ENCODE measurements at regions not wholly inside any gene's neighbourhood (a gene's known extent, or its start where the extent isn't known, plus 50 kb on each side); places are given as distances from the start of the nearest gene placed in this dataset.

DNA sequence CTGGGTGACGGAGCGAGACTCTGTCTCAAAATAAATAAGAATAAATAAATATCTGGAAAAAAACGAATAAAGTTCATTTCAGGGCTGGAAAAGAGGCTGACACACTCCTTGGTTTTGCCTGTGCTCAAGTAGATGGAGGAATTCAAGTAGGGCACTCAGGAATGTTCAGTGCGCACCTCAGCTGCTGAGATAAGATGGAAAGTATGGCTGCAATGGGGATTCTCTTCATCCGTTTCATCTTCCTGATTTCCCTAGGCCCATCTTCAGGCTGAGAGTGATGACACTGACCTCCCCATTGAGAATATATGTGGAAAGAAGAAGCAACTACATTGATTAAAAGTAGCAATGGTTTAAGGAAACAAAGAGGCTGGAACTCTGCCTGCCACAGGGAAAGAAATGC lies 130.5 kb upstream of the ZNF644 start:
- Histone ChIP-seq H3K4me1 (no peaks in the 10 kb centered on the region), H3K27ac (no peak overlapping the region), H3K36me3 (no peaks in the 10 kb centered on the region), H3K4me3 (no peak overlapping the region), H3K27me3 (no peaks in the 10 kb centered on the region), H3K9me3 (no peaks in the 10 kb centered on the region)
- 79 to 82% (median 81%) methylated on average over 5 of the region's 5 CpGs for WGBS, 4 donors
- ATAC-seq (no peak), DNase-seq (no peak)
- no peak for TF ChIP-seq POLR2A (IDR thresholded peaks at IDR 0.05)
- TF ChIP-seq, protein P1, sequence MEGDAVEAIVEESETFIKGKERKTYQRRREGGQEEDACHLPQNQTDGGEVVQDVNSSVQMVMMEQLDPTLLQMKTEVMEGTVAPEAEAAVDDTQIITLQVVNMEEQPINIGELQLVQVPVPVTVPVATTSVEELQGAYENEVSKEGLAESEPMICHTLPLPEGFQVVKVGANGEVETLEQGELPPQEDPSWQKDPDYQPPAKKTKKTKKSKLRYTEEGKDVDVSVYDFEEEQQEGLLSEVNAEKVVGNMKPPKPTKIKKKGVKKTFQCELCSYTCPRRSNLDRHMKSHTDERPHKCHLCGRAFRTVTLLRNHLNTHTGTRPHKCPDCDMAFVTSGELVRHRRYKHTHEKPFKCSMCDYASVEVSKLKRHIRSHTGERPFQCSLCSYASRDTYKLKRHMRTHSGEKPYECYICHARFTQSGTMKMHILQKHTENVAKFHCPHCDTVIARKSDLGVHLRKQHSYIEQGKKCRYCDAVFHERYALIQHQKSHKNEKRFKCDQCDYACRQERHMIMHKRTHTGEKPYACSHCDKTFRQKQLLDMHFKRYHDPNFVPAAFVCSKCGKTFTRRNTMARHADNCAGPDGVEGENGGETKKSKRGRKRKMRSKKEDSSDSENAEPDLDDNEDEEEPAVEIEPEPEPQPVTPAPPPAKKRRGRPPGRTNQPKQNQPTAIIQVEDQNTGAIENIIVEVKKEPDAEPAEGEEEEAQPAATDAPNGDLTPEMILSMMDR (IDR thresholded peaks at IDR 0.05), result no peak
- intact Hi-C loops (cut with DNase I), result loop anchor here in 1 of 10 donors (10.0 kb wide), 1 partner anchor 108 kb away; no protein-coding TSS in a partner anchor

DNA sequence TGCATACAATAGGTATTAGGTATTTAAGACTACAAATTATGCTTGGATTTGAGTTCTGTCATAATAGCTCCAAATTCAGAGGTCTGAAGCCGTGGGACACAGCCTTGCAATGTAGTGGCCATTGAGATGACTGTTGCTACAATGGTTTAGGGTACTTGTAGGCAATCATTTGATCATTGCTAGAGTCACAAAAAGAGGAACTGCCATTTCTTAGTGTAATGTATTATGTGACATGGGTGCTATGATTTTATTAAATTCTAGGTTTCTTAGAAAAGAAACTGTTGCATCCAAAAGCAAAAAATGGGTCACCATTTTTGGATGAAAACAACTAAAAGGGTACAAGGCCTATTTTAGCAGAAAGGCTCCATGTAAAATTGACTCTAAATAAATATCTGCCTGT lies 129.9 kb upstream of the ZNF644 start:
- DNase-seq (no peak), ATAC-seq (no peak)
- no peaks in the 10 kb centered on the region for H3K4me1 ChIP-seq
- no peaks in the 10 kb centered on the region for H3K27me3 ChIP-seq
- TF ChIP-seq POLR2A (IDR thresholded peaks at IDR 0.05), result no peak
- TF ChIP-seq, protein P1 (IDR thresholded peaks at IDR 0.05), result no peak
- no peak overlapping the region for H3K4me3 ChIP-seq
- H3K9me3 ChIP-seq, result no peaks in the 10 kb centered on the region
- no peak overlapping the region for H3K27ac ChIP-seq
- H3K36me3 ChIP-seq, result no peaks in the 10 kb centered on the region
- WGBS, 4 donors, result 67 to 89% (median 80%) methylated on average over 1 of the region's 1 CpG
- intact Hi-C loops (cut with DNase I), result loop anchor here in 1 of 10 donors (10.0 kb wide), 1 partner anchor 107 kb away; no protein-coding TSS in a partner anchor

DNA sequence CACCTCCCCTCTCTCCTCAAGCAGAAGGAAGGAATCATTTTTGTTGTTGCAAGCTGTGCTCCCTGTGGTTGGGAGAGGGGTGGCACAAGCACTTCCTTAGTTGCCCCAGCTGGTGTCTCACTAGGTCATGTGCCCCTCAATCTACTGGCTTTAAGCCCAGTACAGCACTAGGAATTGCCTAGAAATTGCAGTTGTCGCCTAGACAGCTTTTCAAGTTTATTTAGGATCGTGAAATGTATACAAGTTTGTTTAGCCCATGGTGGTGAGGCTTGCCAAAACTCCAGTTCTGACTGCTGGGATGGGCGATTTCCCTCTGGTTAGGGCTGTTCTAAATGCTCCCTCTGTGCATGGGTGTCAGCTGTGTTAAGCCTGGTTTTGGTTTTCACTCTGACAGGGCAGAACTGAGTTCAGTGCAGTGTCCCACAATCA lies 126.8 kb upstream of the ZNF644 start:
- TF ChIP-seq POLR2A (IDR thresholded peaks at IDR 0.05), result no peak
- TF ChIP-seq, protein P1 (IDR thresholded peaks at IDR 0.05), result no peak
- H3K4me1 ChIP-seq, result no peaks in the 10 kb centered on the region
- DNase-seq (no peak), ATAC-seq (peak in 2 of 4 donors; percentile 50 to 60)
- WGBS, 4 donors, result 69 to 81% (median 74%) methylated on average over 3 of the region's 3 CpGs
- no peaks in the 10 kb centered on the region for H3K9me3 ChIP-seq
- no peaks in the 10 kb centered on the region for H3K36me3 ChIP-seq
- H3K4me3 ChIP-seq, result no peak overlapping the region
- H3K27ac ChIP-seq, result no peak overlapping the region
- intact Hi-C loops (cut with DNase I), result no loop called here
- no peaks in the 10 kb centered on the region for H3K27me3 ChIP-seq

DNA sequence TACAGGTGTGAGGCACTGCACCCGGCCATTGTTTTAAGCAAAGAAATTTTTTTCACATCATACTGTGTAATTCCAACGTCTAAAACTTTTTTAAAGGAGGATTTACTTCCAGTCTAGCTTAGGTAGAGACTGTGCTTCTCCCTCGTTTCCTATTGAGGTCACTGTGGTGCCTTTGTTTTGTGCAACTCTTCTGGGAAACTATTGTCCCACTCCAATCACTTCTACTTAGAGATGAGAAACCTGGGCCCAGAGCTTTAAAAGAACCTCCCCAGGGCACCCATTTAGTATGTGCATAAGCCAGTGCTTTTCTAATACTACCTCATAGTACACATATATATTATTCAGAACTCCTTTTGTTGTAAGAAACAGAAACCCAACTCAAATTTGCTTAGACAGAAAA lies 120.0 kb upstream of the ZNF644 start:
- no peak for DNase-seq
- 42 to 63% (median 54%) methylated on average over 3 of the region's 3 CpGs for WGBS, 4 donors
- no peak for TF ChIP-seq POLR2A (IDR thresholded peaks at IDR 0.05)
- TF ChIP-seq, protein P1 (IDR thresholded peaks at IDR 0.05), result no peak
- intact Hi-C loops (cut with DNase I), result no loop called here
- no peak overlapping the region for H3K4me3 ChIP-seq
- no peak overlapping the region for H3K27ac ChIP-seq
- H3K27me3 ChIP-seq, result no peaks in the 10 kb centered on the region
- H3K4me1 ChIP-seq, result no peaks in the 10 kb centered on the region
- no peaks in the 10 kb centered on the region for H3K9me3 ChIP-seq
- H3K36me3 ChIP-seq, result no peaks in the 10 kb centered on the region
- ATAC-seq, result no peak
